ENCODE measurements at regions not wholly inside any gene's neighbourhood (a gene's known extent, or its start where the extent isn't known, plus 50 kb on each side); places are given as distances from the start of the nearest gene placed in this dataset.

DNA sequence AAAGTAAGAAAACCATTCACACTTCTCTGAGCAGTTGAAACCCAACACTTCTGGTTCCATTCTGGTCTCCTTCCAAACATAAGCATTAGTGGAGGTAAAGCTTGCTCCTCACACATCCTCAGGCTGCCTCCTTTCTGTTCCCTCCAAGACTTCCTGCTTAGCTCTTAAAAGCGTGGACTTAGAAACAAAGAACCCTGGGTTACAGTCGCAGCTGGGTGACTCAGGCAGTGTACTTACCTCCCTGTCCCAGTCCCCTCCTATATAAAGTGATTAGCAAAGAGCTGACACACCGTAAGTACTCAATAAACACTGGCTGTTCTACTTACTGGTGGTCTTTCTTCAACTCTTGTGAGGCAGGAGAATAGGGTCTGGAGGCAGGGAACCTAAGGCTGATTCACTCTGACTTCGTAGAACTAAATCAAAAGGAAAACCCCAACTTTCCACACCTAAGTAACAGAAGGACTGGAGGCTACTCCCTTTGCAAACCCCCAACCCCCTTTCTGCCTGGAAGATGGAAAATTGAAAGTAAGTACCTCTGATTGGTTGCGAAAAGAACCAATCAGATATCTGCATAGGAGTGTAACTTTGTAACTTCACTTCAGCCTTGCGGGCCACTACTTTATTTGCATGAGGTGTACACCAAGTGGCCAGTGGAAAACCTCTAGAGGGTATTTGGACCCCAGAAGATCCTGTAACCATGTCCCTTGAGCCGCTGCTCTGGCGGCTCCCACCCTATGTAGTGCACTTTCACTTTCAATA, 165.4 kb downstream of the SUCLA2 start:
- no peaks in the 10 kb centered on the region for H4K20me1 ChIP-seq (replicated peaks; ENCODE audit: control insufficient read depth, extremely low read depth, insufficient read depth, low read length)
- no peaks in the 10 kb centered on the region for H3K27me3 ChIP-seq (ENCODE audit: control insufficient read depth in 2 of 2, insufficient read depth in 2 of 2, low read length in 2 of 2)
- H3K4me1 ChIP-seq (ENCODE audit: control insufficient read depth, extremely low read depth, insufficient read depth, low read length) = no peaks in the 10 kb centered on the region
- FAIRE-seq (no peak), DNase-seq (ENCODE audit: low read depth, low spot score) (no peak)
- H3K79me2 ChIP-seq (ENCODE audit: control insufficient read depth, insufficient read depth, low read length) = no peaks in the 10 kb centered on the region
- ChIA-PET CTCF (no interaction called here), POLR2A (no interaction called here)
- no peak for TF ChIP-seq POLR2A (IDR thresholded peaks at IDR 0.05; ENCODE audit: low read depth, low read length)
- TF ChIP-seq JUN (IDR thresholded peaks at IDR 0.05; ENCODE audit: borderline replicate concordance, insufficient read depth, insufficient read length, low read depth) = no peak
- TF ChIP-seq FOS (IDR thresholded peaks at IDR 0.05; ENCODE audit: borderline replicate concordance, insufficient read depth, low read length) = no peak
- TF ChIP-seq MYC (IDR thresholded peaks at IDR 0.05; ENCODE audit: low read depth, low read length) = no peak
- no peak for TF ChIP-seq MAX (IDR thresholded peaks at IDR 0.05; ENCODE audit: insufficient read depth, insufficient read length)
- TF ChIP-seq POLR2AphosphoS5 (IDR thresholded peaks at IDR 0.05; ENCODE audit: insufficient read depth, low read depth, low read length) = no peak
- TF ChIP-seq, protein P1, sequence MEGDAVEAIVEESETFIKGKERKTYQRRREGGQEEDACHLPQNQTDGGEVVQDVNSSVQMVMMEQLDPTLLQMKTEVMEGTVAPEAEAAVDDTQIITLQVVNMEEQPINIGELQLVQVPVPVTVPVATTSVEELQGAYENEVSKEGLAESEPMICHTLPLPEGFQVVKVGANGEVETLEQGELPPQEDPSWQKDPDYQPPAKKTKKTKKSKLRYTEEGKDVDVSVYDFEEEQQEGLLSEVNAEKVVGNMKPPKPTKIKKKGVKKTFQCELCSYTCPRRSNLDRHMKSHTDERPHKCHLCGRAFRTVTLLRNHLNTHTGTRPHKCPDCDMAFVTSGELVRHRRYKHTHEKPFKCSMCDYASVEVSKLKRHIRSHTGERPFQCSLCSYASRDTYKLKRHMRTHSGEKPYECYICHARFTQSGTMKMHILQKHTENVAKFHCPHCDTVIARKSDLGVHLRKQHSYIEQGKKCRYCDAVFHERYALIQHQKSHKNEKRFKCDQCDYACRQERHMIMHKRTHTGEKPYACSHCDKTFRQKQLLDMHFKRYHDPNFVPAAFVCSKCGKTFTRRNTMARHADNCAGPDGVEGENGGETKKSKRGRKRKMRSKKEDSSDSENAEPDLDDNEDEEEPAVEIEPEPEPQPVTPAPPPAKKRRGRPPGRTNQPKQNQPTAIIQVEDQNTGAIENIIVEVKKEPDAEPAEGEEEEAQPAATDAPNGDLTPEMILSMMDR (IDR thresholded peaks at IDR 0.05; ENCODE audit: extremely low read depth in 1 of 2, insufficient read depth in 1 of 2, low read depth in 1 of 2, low read length in 2 of 2) = no peak
- TF ChIP-seq EZH2 (IDR thresholded peaks at IDR 0.05; ENCODE audit: borderline replicate concordance, low read depth, low read length, severe bottlenecking) = no peak
- TF ChIP-seq GATA2 (IDR thresholded peaks at IDR 0.05; ENCODE audit: insufficient read depth, insufficient read length, low read depth, low read length) = no peak
- H3K4me2 ChIP-seq (ENCODE audit: insufficient read depth, low read length) = no peak overlapping the region
- dilution Hi-C loops (cut with MboI; ENCODE audit: extremely low pct_ligation_motif_present, low sequenced_read_pairs) = no loop called here
- intact Hi-C loops (cut with micrococcal nuclease) = no loop called here
- H3K36me3 ChIP-seq (ENCODE audit: control insufficient read depth in 2 of 2, extremely low read depth in 1 of 2, insufficient read depth in 2 of 2, low read length in 2 of 2) = no peaks in the 10 kb centered on the region
- H3K27ac ChIP-seq (ENCODE audit: insufficient read depth, low read depth, low read length) = no peak overlapping the region
- H2AFZ ChIP-seq (ENCODE audit: low read depth, low read length) = no peak overlapping the region
- no peaks in the 10 kb centered on the region for H3K9me3 ChIP-seq (replicated peaks; ENCODE audit: control insufficient read depth, insufficient read depth, low read length)
- H3K9ac ChIP-seq (replicated peaks; ENCODE audit: extremely low read depth, insufficient read depth, low read length) = no peak overlapping the region
- no peak overlapping the region for H3K4me3 ChIP-seq (replicated peaks in 1 of 3; ENCODE audit: insufficient read depth in 1 of 3, low read depth in 1 of 3, low read length in 3 of 3)
- BruUV-seq (replicated peaks) = no TSS peak
- no peaks in the 10 kb centered on the region for H3K9me1 ChIP-seq (replicated peaks; ENCODE audit: control insufficient read depth, extremely low read depth, insufficient read depth, low read length)
